Lower lobe of right lung (tissue), 2 donors: ENCODE measurements at regions not wholly inside any gene's neighbourhood (a gene's known extent, or its start where the extent isn't known, plus 50 kb on each side); places are given as distances from the start of the nearest gene placed in this dataset.

Source experiments
- ATAC-seq, 2 donors: fragments of 200-7000 bp; cut with Tn5 transposase; one replicate each; pipeline ENCODE4 v1.9.1; 2020 to 2022; ENCODE audit warnings: mild to moderate bottlenecking in 2 of 2, moderate library complexity in 2 of 2
- DNase-seq: peaks from one replicate; pipeline ENCODE4 v3.0.0-alpha.2; 2020
- H3K27ac ChIP-seq: fragments of 200-600 bp; one replicate; pipeline ENCODE4 v1.8.0; 2022
- H3K27me3 ChIP-seq: fragments of 200-600 bp; one replicate; pipeline ENCODE4 v1.8.0; 2022; ENCODE audit warnings: low read depth
- H3K36me3 ChIP-seq: fragments of 200-600 bp; one replicate; pipeline ENCODE4 v1.8.0; 2022; ENCODE audit warnings: mild to moderate bottlenecking
- H3K4me1 ChIP-seq: fragments of 200-600 bp; one replicate; pipeline ENCODE4 v1.8.0; 2022
- H3K4me3 ChIP-seq: fragments of 200-600 bp; one replicate; pipeline ENCODE4 v1.8.0; 2022; ENCODE audit warnings: mild to moderate bottlenecking
- H3K9me3 ChIP-seq: fragments of 200-600 bp; one replicate; pipeline ENCODE4 v1.8.0; 2022
- intact Hi-C: fragments of 100-400 bp; cut with DNase I; formaldehyde crosslinking; loops from one replicate; pipeline ENCODE4 v1.11.0; 2022
- TF ChIP-seq, protein P1 (sequence below): fragments of 200-600 bp; IDR thresholded peaks from one replicate; pipeline ENCODE4 v1.8.0; 2022; ENCODE audit warnings: antibody characterized with exemption, mild to moderate bottlenecking
- donor health status: DM: no; HTN: yes; CAD: no; lungs with severe emphysema.

DNA sequence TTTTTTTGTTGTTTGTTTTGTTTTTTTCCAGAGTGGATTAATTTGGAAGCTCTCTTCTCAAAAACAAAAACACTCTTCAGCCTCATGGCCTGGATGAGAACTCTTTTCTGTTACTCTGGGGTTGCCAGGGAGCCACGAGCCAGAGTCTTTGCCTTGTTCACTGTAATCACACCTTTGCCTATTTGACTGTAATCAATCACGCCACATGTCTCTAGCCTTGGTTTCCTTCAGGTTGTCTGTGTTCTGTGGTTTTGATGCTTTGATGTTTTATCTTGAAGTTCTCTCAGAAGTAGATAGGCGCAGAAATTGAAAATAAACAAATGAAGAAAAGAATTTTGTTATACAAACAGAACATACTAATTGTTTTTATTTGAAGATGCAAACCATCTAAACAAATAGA is 62.3 kb upstream of the IGF1R start:
- TF ChIP-seq, protein P1, sequence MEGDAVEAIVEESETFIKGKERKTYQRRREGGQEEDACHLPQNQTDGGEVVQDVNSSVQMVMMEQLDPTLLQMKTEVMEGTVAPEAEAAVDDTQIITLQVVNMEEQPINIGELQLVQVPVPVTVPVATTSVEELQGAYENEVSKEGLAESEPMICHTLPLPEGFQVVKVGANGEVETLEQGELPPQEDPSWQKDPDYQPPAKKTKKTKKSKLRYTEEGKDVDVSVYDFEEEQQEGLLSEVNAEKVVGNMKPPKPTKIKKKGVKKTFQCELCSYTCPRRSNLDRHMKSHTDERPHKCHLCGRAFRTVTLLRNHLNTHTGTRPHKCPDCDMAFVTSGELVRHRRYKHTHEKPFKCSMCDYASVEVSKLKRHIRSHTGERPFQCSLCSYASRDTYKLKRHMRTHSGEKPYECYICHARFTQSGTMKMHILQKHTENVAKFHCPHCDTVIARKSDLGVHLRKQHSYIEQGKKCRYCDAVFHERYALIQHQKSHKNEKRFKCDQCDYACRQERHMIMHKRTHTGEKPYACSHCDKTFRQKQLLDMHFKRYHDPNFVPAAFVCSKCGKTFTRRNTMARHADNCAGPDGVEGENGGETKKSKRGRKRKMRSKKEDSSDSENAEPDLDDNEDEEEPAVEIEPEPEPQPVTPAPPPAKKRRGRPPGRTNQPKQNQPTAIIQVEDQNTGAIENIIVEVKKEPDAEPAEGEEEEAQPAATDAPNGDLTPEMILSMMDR, result no peak
- DNase-seq (no peak), ATAC-seq (no peak)
- Histone ChIP-seq H3K36me3 (no peaks in the 10 kb centered on the region), H3K4me3 (no peak overlapping the region), H3K4me1 (no peaks in the 10 kb centered on the region), H3K27me3 (peaks cover 67% of the 10 kb centered on the region), H3K9me3 (no peaks in the 10 kb centered on the region), H3K27ac (no peak overlapping the region)
- intact Hi-C loops, result no loop called here

DNA sequence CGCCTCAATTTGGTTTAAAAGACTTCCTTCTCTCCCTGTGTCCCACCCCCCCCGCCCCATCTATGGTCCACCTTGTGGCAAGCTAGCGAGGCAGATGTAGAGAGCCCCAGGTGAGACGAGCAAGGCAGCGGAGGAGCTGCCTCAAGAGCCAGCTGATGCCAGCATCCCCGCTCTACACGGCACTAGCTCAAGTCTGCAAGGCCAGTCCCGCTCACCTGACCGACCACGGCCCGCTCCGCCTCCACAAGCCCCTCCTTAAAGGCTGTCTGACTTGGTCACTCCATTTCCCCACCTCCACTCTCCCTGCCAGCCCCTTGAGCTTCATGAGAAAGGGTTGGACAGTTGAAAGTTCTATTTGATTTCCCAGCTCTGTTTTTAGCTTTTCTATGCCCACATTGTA is 56.2 kb upstream of the IGF1R start:
- H3K27me3 ChIP-seq, result peaks cover 43% of the 10 kb centered on the region
- intact Hi-C loops, result no loop called here
- no peaks in the 10 kb centered on the region for H3K36me3 ChIP-seq
- no peaks in the 10 kb centered on the region for H3K4me1 ChIP-seq
- TF ChIP-seq, protein P1, result no peak
- DNase-seq (no peak), ATAC-seq (no peak)
- H3K9me3 ChIP-seq, result no peaks in the 10 kb centered on the region
- no peak overlapping the region for H3K4me3 ChIP-seq
- H3K27ac ChIP-seq, result no peak overlapping the region

DNA sequence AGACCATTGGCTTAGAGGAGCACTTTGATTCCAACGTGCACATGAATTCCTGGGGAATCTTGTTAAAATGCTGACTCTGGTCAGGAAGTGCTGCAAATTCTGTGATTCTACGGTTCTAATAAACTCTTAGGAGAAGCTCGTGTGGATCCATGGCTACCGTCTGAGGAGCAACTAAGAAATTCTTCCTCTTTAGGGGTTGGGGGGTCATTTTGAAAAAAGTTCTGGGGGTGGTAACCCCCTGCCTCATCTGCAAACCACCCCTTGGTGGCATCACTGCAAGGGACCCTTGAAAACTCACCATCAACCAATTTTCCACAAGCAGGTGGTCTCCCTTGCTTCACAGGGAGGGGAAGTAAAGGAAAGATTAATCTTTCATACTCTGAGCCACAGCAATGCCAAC is 52.2 kb upstream of the IGF1R start:
- no peaks in the 10 kb centered on the region for H3K9me3 ChIP-seq
- H3K36me3 ChIP-seq, result no peaks in the 10 kb centered on the region
- no peak overlapping the region for H3K4me3 ChIP-seq
- intact Hi-C loops, result no loop called here
- no peak for DNase-seq
- no peak for ATAC-seq
- peaks cover 13% of the 10 kb centered on the region for H3K4me1 ChIP-seq
- H3K27me3 ChIP-seq, result peaks cover 18% of the 10 kb centered on the region
- TF ChIP-seq, protein P1, result no peak
- H3K27ac ChIP-seq, result no peak overlapping the region

GRCh38 chr15:98596885-98597392 is 51.4 kb upstream of the IGF1R start:
- no peak overlapping the region for H3K27ac ChIP-seq
- peaks cover 12% of the 10 kb centered on the region for H3K27me3 ChIP-seq
- H3K36me3 ChIP-seq, result no peaks in the 10 kb centered on the region
- DNase-seq (no peak), ATAC-seq (no peak)
- peaks cover 13% of the 10 kb centered on the region for H3K4me1 ChIP-seq
- no peaks in the 10 kb centered on the region for H3K9me3 ChIP-seq
- intact Hi-C loops, result no loop called here
- no peak overlapping the region for H3K4me3 ChIP-seq
- TF ChIP-seq, protein P1, result no peak

GRCh38 chr15:98597666-98598065 is 50.7 kb upstream of the IGF1R start:
- DNase-seq (no peak), ATAC-seq (no peak)
- H3K4me1 ChIP-seq, result peaks cover 13% of the 10 kb centered on the region
- TF ChIP-seq, protein P1, result no peak
- H3K36me3 ChIP-seq, result no peaks in the 10 kb centered on the region
- H3K9me3 ChIP-seq, result no peaks in the 10 kb centered on the region
- H3K4me3 ChIP-seq, result no peak overlapping the region
- no peak overlapping the region for H3K27ac ChIP-seq
- intact Hi-C loops, result no loop called here
- peaks cover 11% of the 10 kb centered on the region for H3K27me3 ChIP-seq
